ENCODE measurements at regions not wholly inside any gene's neighbourhood (a gene's known extent, or its start where the extent isn't known, plus 50 kb on each side); places are given as distances from the start of the nearest gene placed in this dataset.
"Not testable (repeated sequence)": the region's sequence is repeated elsewhere in the genome, so short reads cannot be mapped to it uniquely, and the experiment has no call there.

GRCh38 chr2:51920509-51920908, 888.6 kb upstream of the NRXN1 start:
- Histone ChIP-seq H3K4me3 (ENCODE audit: low read depth, low read length) (no peak overlapping the region), H3K4me1 (no peaks in the 10 kb centered on the region), H3K9me3 (no peaks in the 10 kb centered on the region), H3K36me3 (no peaks in the 10 kb centered on the region), H3K27me3 (no peaks in the 10 kb centered on the region)
- no peak for TF ChIP-seq CTCF (IDR thresholded peaks at IDR 0.05; ENCODE audit: low read depth, low read length)
- DNase-seq: no peak

GRCh38 chr2:51919395-51919794, 887.5 kb upstream of the NRXN1 start:
- no peak for DNase-seq
- no peaks in the 10 kb centered on the region for H3K27me3 ChIP-seq
- H3K36me3 ChIP-seq: no peaks in the 10 kb centered on the region
- H3K9me3 ChIP-seq: no peaks in the 10 kb centered on the region
- no peak for TF ChIP-seq CTCF (IDR thresholded peaks at IDR 0.05; ENCODE audit: low read depth, low read length)
- H3K4me1 ChIP-seq: no peaks in the 10 kb centered on the region
- no peak overlapping the region for H3K4me3 ChIP-seq (ENCODE audit: low read depth, low read length)

GRCh38 chr2:51918113-51918512, 886.2 kb upstream of the NRXN1 start:
- DNase-seq: no peak
- no peak for TF ChIP-seq CTCF (IDR thresholded peaks at IDR 0.05; ENCODE audit: low read depth, low read length)
- Histone ChIP-seq H3K4me3 (ENCODE audit: low read depth, low read length) (no peak overlapping the region), H3K27me3 (no peaks in the 10 kb centered on the region), H3K9me3 (no peaks in the 10 kb centered on the region), H3K4me1 (no peaks in the 10 kb centered on the region), H3K36me3 (no peaks in the 10 kb centered on the region)

GRCh38 chr2:51903728-51904127, 871.8 kb upstream of the NRXN1 start:
- DNase-seq: no peak
- Histone ChIP-seq H3K9me3 (no peaks in the 10 kb centered on the region), H3K4me1 (no peaks in the 10 kb centered on the region), H3K4me3 (ENCODE audit: low read depth, low read length) (no peak overlapping the region), H3K27me3 (no peaks in the 10 kb centered on the region), H3K36me3 (no peaks in the 10 kb centered on the region)
- no peak for TF ChIP-seq CTCF (IDR thresholded peaks at IDR 0.05; ENCODE audit: low read depth, low read length)

- Histone ChIP-seq H3K36me3 (no peaks in the 10 kb centered on the region), H3K4me1 (no peaks in the 10 kb centered on the region), H3K4me3 (ENCODE audit: low read depth, low read length) (no peak overlapping the region), H3K27me3 (no peaks in the 10 kb centered on the region), H3K9me3 (no peaks in the 10 kb centered on the region)
- DNase-seq: no peak
- no peak for TF ChIP-seq CTCF (IDR thresholded peaks at IDR 0.05; ENCODE audit: low read depth, low read length)
Observed at GRCh38 chr2:51899643-51900042, 867.7 kb upstream of the NRXN1 start.

GRCh38 chr2:51894584-51894983, 862.7 kb upstream of the NRXN1 start:
- not testable (repeated sequence) for H3K4me1 ChIP-seq; H3K36me3 ChIP-seq; H3K9me3 ChIP-seq; DNase-seq; H3K4me3 ChIP-seq (ENCODE audit: low read depth, low read length); H3K27me3 ChIP-seq

- Histone ChIP-seq H3K9me3 (no peaks in the 10 kb centered on the region), H3K4me3 (ENCODE audit: low read depth, low read length) (no peak overlapping the region), H3K27me3 (no peaks in the 10 kb centered on the region), H3K4me1 (no peaks in the 10 kb centered on the region), H3K36me3 (no peaks in the 10 kb centered on the region)
- TF ChIP-seq CTCF (IDR thresholded peaks at IDR 0.05; ENCODE audit: low read depth, low read length): no peak
- DNase-seq: no peak
Observed at GRCh38 chr2:51888120-51888519, 856.2 kb upstream of the NRXN1 start.

Data from BE2C (cell line).